B cell (primary cell): ENCODE measurements at regions not wholly inside any gene's neighbourhood (a gene's known extent, or its start where the extent isn't known, plus 50 kb on each side); places are given as distances from the start of the nearest gene placed in this dataset.
"Not testable (repeated sequence)": the region's sequence is repeated elsewhere in the genome, so short reads cannot be mapped to it uniquely, and the experiment has no call there.

Experiments
- ATAC-seq: fragments of 200-7000 bp; cut with Tn5 transposase; one replicate; pipeline ENCODE4 v1.10.0; 2021; ENCODE audit warnings: low read depth, mild to moderate bottlenecking, moderate number of reproducible peaks, moderate library complexity
- CTCF ChIA-PET: fragments of 350-600 bp; sonication (Branson Sonifier 250); formaldehyde crosslinking; loops from one replicate; lab custom pipeline; 2021; ENCODE audit warnings: antibody characterized with exemption, inconsistent platforms; lab: Charles Lee
- POLR2A ChIA-PET: fragments of 350-600 bp; sonication (Branson Sonifier 250); formaldehyde crosslinking; loops from one replicate; lab custom pipeline; 2021; ENCODE audit warnings: antibody characterized with exemption; lab: Charles Lee
- DNase-seq: peaks from one replicate; pipeline ENCODE4 v3.0.0; 2013
- H2AFZ ChIP-seq: 2 replicates; pipeline ENCODE4 v1.6.1; 2012; ENCODE audit warnings: mild to moderate bottlenecking, low read depth, low read length; ENCODE audit not compliant: insufficient read depth, poor library complexity, severe bottlenecking
- H3K27ac ChIP-seq, 2 donors: 1 replicate in 1 of 2; 2 replicates in 1 of 2; pipeline ENCODE4 v1.5.1; 2012 to 2013; ENCODE audit warnings: low read length in 2 of 2, mild to moderate bottlenecking in 2 of 2, moderate library complexity in 1 of 2
- H3K27me3 ChIP-seq, 4 experiments: fragments of 200-600 bp in 1 of 4; sonication (generic) in 1 of 4; replicated peaks in 1 of 4; 1 replicate in 2 of 4; 2 replicates in 2 of 4; pipeline versions ENCODE4 v1.6.1 to v1.7.0; 2013 to 2016; ENCODE audit warnings: low read length in 3 of 4, mild to moderate bottlenecking in 2 of 4, mixed read lengths in 1 of 4, moderate library complexity in 1 of 4; ENCODE audit not compliant: insufficient read depth in 4 of 4, control insufficient read depth in 3 of 4; ENCODE audit errors: control extremely low read depth in 1 of 4
- H3K36me3 ChIP-seq, 2 experiments: replicated peaks in 1 of 2; 1 replicate in 1 of 2; 2 replicates in 1 of 2; pipeline versions ENCODE4 v1.6.1 to v1.7.1; 2013; ENCODE audit warnings: low read length in 1 of 2; ENCODE audit not compliant: insufficient read depth in 2 of 2, control insufficient read depth in 1 of 2; ENCODE audit errors: control extremely low read depth in 1 of 2, extremely low read depth in 1 of 2
- H3K4me1 ChIP-seq, 2 donors: fragments of 200-600 bp in 1 of 2; sonication (generic) in 1 of 2; 1 replicate in 1 of 2; 2 replicates in 1 of 2; pipeline versions ENCODE4 v1.5.1 to v1.6.1; 2013 to 2017; ENCODE audit warnings: low read length in 2 of 2; ENCODE audit not compliant: control insufficient read depth in 2 of 2, insufficient read depth in 2 of 2
- H3K4me2 ChIP-seq: replicated peaks from 2 replicates; pipeline ENCODE3; 2012; ENCODE audit warnings: mild to moderate bottlenecking, low read depth, low read length; ENCODE audit not compliant: poor library complexity, severe bottlenecking
- H3K4me3 ChIP-seq, 5 experiments: fragments of 200-600 bp in 1 of 5; sonication (generic) in 1 of 5; 1 replicate in 3 of 5; 2 replicates in 2 of 5; pipeline versions ENCODE4 v1.5.1 to v1.7.0; 2011 to 2016; ENCODE audit warnings: low read length in 4 of 5, mild to moderate bottlenecking in 4 of 5, low read depth in 2 of 5, control low read depth in 1 of 5, moderate library complexity in 1 of 5; ENCODE audit not compliant: insufficient read depth in 1 of 5; ENCODE audit errors: control extremely low read depth in 1 of 5, extremely low read depth in 1 of 5
- H3K79me2 ChIP-seq: fragments of 200-600 bp; sonication (generic); one replicate; pipeline ENCODE4 v1.6.0; 2016; ENCODE audit warnings: low read length; ENCODE audit not compliant: control insufficient read depth, insufficient read depth
- H3K9ac ChIP-seq: fragments of 200-600 bp; sonication (generic); 2 replicates; pipeline ENCODE4 v1.6.1; 2017; ENCODE audit warnings: mild to moderate bottlenecking, low read length, moderate library complexity
- H3K9me3 ChIP-seq, 3 donors: one replicate each; pipeline versions ENCODE4 v1.6.1 to v1.7.1; 2013; ENCODE audit warnings: low read length in 2 of 3; ENCODE audit not compliant: control insufficient read depth in 2 of 3, insufficient read depth in 1 of 3; ENCODE audit errors: control extremely low read depth in 1 of 3
- H4K20me1 ChIP-seq: 2 replicates; pipeline ENCODE4 v1.6.0; 2012; ENCODE audit warnings: mild to moderate bottlenecking, low read length; ENCODE audit not compliant: insufficient read depth, control insufficient read depth, poor library complexity, severe bottlenecking
- H3K27ac Mint-ChIP-seq: one replicate; pipeline ENCODE4 v1.8.0; 2021; ENCODE audit warnings: mixed read lengths
- H3K27me3 Mint-ChIP-seq: one replicate; pipeline ENCODE4 v1.8.0; 2021; ENCODE audit warnings: mixed read lengths
- H3K4me1 Mint-ChIP-seq: one replicate; pipeline ENCODE4 v1.8.0; 2021; ENCODE audit warnings: mixed read lengths
- H3K4me3 Mint-ChIP-seq: one replicate; pipeline ENCODE4 v1.8.0; 2021; ENCODE audit warnings: mixed read lengths
- H3K9me3 Mint-ChIP-seq: one replicate; pipeline ENCODE4 v1.8.0; 2022; ENCODE audit warnings: mixed read lengths; ENCODE audit not compliant: insufficient read depth
- CTCF ChIP-seq: fragments of 200-600 bp; IDR thresholded peaks from one replicate; pipeline ENCODE4 v1.8.0; 2022; ENCODE audit warnings: antibody characterized with exemption, mild to moderate bottlenecking
- EZH2 ChIP-seq: IDR thresholded peaks from 2 replicates; pipeline ENCODE4 v1.6.1; 2012; ENCODE audit warnings: borderline replicate concordance, low read depth, mild to moderate bottlenecking, moderate library complexity, low read length; ENCODE audit not compliant: insufficient read depth, poor library complexity, severe bottlenecking
- WGBS: methylation state at CpG from one replicate; pipeline ENCODE4 v1.1.5; 2013; ENCODE audit warnings: missing lambda C conversion rate; ENCODE audit not compliant: insufficient coverage; 5-methylcytosine and 5-hydroxymethylcytosine counted together
- intact Hi-C: fragments of 100-400 bp; cut with micrococcal nuclease; formaldehyde crosslinking; loops from one replicate; pipeline ENCODE4 v1.10.0; 2022

- Histone ChIP-seq H3K36me3 (no peaks in the 10 kb centered on the region), H3K9me3 (no peaks in the 10 kb centered on the region), H3K4me1 (no peaks in the 10 kb centered on the region), H3K79me2 (no peaks in the 10 kb centered on the region), H3K4me3 (no peak overlapping the region), H3K4me2 (no peak overlapping the region), H3K9ac (no peak overlapping the region), H3K27me3 (no peaks in the 10 kb centered on the region), H4K20me1 (no peaks in the 10 kb centered on the region), H3K27ac (no peak overlapping the region), H2AFZ (no peak overlapping the region)
- no peak for TF ChIP-seq CTCF
- no peak for TF ChIP-seq EZH2
- Mint-ChIP-seq H3K4me1 (no peaks in the 10 kb centered on the region), H3K4me3 (no peak overlapping the region), H3K27me3 (no peaks in the 10 kb centered on the region), H3K9me3 (no peaks in the 10 kb centered on the region), H3K27ac (no peak overlapping the region)
- WGBS, result 100% methylated on average over 1 of the region's 2 CpGs
- no peak for DNase-seq
- ATAC-seq, result no peak
- ChIA-PET CTCF (no interaction called here), POLR2A (no interaction called here)
- intact Hi-C loops, result no loop called here
Observed at GRCh38 chr6:96700915-96701314, 136.4 kb downstream of the GPR63 start.

GRCh38 chr6:96694429-96694828, 131.5 kb downstream of the FHL5 start:
- H3K9me3 ChIP-seq, H3K27ac ChIP-seq, H3K4me1 Mint-ChIP-seq, H3K4me1 ChIP-seq, H2AFZ ChIP-seq, H3K79me2 ChIP-seq, intact Hi-C loops, H3K9me3 Mint-ChIP-seq, DNase-seq, ATAC-seq, H3K4me2 ChIP-seq, H4K20me1 ChIP-seq, H3K27me3 Mint-ChIP-seq, H3K27me3 ChIP-seq, H3K9ac ChIP-seq, POLR2A ChIA-PET, H3K4me3 ChIP-seq, H3K36me3 ChIP-seq, H3K4me3 Mint-ChIP-seq, H3K27ac Mint-ChIP-seq: not testable (repeated sequence)
- CTCF ChIA-PET, result interaction anchor here (0.5 kb wide), 1 partner anchor 440 kb away, joined by 4 read pairs; no protein-coding TSS in a partner anchor
- 30% methylated on average over 2 of the region's 3 CpGs for WGBS
